Middle frontal gyrus (tissue), 1 donor: ENCODE measurements at regions not wholly inside any gene's neighbourhood (a gene's known extent, or its start where the extent isn't known, plus 50 kb on each side); places are given as distances from the start of the nearest gene placed in this dataset.
A peak's percentile ranks its signal among the peaks of the same experiment; 100 is the strongest.

Experiments used
- DNase-seq: peaks from one replicate; pipeline ENCODE4 v3.0.0-alpha.2; 2015; ENCODE audit warnings: low spot score; ENCODE audit errors: extremely low spot score

GRCh38 chr12:3995306-3995705 is 122.1 kb upstream of the PARP11 start:
- DNase-seq, result no peak

GRCh38 chr12:3994500-3994899 is 121.3 kb upstream of the PARP11 start:
- no peak for DNase-seq

- DNase-seq, result no peak
Measured at GRCh38 chr12:3992945-3993344, 119.7 kb upstream of the PARP11 start.

DNA sequence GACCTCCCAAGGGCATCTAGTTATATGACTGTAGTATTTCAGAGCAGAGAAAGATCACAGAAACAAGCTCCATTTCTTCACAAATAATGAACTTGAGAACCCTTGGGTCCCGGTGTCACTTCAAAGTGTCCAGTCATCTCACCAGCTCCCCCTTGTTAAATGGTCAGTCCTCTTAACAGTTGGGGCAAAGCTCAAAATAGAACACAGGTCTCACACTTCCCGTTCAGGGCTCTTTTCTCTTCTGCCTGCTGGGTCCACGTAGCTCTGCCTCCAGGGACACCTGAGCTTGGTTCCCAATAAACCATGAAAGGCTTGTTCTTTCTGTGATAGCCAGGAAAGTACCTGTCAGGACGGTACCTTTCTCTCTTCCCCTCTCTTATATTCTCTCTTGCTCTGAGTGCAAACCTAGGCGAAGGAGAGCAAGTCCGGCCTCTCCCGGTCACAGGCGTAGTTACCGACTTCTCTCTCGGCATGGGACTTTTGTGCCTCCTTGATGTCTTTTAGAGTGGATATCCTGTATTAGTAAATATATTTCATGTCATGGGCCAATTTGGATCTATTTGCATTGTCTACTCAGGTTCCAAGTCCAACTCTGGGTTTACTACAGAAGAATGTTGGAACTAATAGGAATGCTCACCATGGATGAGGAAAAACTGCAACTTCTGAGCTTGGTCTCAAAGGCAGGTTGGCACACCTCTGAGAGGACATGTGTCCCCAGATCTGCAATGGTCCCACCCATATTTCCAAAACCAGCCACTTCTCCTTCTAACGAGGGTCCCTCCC is 118.8 kb upstream of the PARP11 start:
- DNase-seq, result no peak

DNA sequence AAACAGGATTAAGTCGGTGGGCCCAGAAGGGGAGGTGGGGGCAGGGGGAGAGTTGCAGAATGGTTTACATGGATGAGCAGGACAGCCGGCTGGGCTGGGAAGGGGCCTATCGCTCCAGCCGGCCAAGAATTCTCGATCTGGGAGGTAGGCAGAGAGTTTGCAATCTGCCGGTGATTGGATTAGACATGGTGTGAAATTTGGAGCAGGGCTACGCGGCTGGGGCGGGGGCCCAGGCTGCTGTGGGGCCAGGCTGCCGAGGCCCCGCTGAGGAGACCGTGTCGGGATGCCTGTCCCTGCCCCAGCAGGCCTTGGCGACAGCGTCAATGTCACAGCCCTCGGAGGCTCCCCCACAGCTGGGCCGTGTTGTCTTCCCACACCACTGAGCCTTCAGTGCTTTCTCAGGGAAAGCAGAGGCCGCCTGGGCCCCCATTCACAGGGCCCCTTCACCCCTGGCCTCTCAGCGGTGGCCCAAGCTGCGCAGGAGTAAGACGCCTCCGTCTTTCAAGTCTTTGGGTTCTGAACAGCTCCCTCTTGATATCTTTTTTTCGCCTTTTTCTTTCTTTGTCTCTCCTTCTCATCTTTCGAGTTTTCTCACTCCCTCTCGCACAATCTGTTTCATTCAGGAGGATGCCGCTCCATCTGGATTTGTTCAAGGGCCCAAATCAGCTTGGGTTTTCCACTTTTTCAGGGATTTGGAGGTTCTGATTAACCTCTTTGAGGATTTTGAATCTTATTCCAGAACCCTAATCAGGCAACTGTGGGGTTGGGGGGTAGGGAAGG is 117.5 kb upstream of the PARP11 start:
- DNase-seq, result peak; percentile 5

DNA sequence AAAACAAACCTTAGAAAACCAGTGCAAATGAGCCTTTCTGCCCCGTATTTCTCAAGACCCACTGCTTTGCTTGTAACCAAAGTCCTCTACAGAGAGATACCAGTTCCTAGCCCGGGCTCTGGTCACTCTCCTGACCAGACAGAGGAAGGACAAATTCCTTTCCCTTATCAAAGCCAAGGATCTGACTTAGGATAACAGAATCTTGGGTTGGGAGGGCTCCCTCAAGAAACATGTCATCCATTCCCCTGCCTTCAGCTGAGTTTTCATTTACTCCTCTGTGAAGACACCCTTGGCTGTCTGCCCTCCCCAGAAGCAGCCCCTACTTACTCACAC is 116.0 kb upstream of the PARP11 start:
- DNase-seq, result no peak

GRCh38 chr12:3988519-3989217 is 115.5 kb upstream of the PARP11 start:
- no peak for DNase-seq

GRCh38 chr12:3987571-3987970 is 114.4 kb upstream of the PARP11 start:
- DNase-seq, result no peak

GRCh38 chr12:3980504-3981272 is 107.5 kb upstream of the PARP11 start:
- no peak for DNase-seq

DNA sequence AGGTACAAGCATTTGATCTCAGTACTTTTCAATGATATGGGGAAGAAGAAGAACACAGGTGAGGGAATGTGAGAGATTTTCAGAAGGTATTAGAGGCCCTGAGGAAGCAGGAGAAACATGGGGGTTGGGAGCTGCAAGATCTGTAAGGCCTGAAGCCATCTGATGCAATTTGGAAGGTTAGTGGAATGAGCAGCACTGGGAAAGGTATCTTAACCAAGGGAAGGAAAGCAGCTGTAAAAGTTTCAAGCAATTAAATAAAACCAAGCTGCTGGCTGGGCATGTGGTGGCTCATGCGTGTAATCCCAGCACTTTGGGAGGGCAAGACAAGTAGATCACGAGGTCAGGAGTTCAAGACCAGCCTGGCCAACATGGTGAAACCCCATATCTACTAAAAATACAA is 104.4 kb upstream of the PARP11 start:
- no peak for DNase-seq

DNA sequence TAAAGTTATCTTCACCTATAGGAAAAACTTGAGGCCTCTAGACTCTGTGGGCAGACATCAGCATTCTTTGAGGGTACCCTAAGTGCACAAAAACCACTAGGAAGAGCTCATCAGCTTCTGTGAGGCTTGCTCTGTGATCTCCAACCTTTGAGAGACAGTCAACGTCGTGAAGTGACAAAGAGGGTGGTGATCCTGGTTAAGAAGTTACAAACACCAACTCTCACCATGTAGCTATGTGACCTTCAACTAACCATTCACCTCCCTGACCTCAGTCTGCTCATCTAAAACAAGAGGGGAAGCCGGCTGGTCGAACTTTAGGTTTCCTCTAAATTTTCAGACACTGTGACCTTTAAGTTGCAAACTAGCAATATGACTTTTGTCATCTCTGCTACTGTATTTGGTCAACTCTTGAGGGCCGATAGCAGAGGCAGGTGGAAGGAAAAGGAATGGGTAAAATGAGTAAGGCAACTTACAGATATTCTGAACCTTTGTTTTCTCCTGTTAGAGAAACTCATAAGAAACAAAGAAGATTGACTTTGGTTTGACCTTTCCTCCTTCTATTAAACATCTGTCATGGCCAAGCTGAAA is 103.2 kb upstream of the PARP11 start:
- no peak for DNase-seq

GRCh38 chr12:3975652-3976051 is 102.5 kb upstream of the PARP11 start:
- no peak for DNase-seq

GRCh38 chr12:3974883-3975282 is 101.7 kb upstream of the PARP11 start:
- no peak for DNase-seq

DNA sequence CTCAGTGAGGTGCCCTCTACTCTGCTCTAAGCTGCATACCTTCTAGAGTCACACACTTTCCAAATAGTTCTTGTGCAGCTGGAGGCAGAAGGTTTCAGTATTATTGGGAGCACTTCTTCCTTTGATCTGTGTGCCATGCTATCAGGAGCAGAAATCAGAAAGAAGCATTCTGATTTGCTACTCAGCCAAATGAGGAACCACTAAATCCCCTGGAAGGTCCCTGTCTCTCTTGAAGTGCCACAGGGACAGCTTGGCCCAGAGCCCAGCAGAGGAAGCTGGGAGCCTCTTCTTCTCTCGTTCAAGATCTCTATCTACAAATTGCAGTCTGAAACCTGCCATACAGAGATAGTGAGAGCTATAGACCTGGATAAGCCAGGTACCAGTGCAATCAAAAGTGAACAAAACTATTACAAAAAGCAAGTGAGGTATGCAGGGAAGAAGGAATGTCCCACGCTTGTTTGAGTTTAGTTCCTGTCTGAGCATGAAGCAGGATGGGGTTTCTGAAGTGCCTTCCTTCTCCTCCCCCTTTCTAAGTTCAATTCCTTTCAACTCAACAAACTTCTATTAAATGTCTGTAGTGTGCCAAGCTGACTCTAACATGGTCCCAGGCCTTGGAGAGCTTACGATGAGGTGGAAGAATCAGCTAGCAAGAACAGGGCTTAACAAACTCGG is 100.9 kb upstream of the PARP11 start:
- no peak for DNase-seq

- DNase-seq, result no peak
Measured at GRCh38 chr12:3973269-3973884, 100.2 kb upstream of the PARP11 start.

- DNase-seq, result no peak
Measured at GRCh38 chr12:3972576-3972975, 99.4 kb upstream of the PARP11 start.

- no peak for DNase-seq
Measured at GRCh38 chr12:3968523-3968922, 95.3 kb upstream of the PARP11 start.

GRCh38 chr12:3967556-3968160 is 94.5 kb upstream of the PARP11 start:
- no peak for DNase-seq

- no peak for DNase-seq
Measured at GRCh38 chr12:3966376-3966775, 93.2 kb upstream of the PARP11 start.

- no peak for DNase-seq
Measured at GRCh38 chr12:3965046-3965445, 91.8 kb upstream of the PARP11 start.
